Heart left ventricle (tissue), 13 donors: ENCODE measurements at regions not wholly inside any gene's neighbourhood (a gene's known extent, or its start where the extent isn't known, plus 50 kb on each side); places are given as distances from the start of the nearest gene placed in this dataset.
"Not testable (repeated sequence)": the region's sequence is repeated elsewhere in the genome, so short reads cannot be mapped to it uniquely, and the experiment has no call there.

Experiments used
- CTCF ChIP-seq, 12 donors: fragments of 200-600 bp; sonication (generic) in 4 of 12; IDR thresholded peaks; one replicate each; pipeline versions ENCODE4 v1.5.0 to v1.8.0; 2018 to 2022; ENCODE audit warnings: antibody characterized with exemption in 12 of 12, mild to moderate bottlenecking in 5 of 12
- POLR2A ChIP-seq, 2 donors: fragments of 450-650 bp; IDR thresholded peaks; one replicate each; pipeline ENCODE4 v1.6.1; 2017; ENCODE audit warnings: antibody characterized with exemption in 2 of 2, mild to moderate bottlenecking in 2 of 2, moderate library complexity in 2 of 2
- donor health status: ischemic (EF 13 %, LVEDD 7.1; RV severe dilation, severe dysfunction).
- donor health status: DM: no; HTN: yes; CAD: no.
- donor health status: DM: no; HTN: no; CAD: no.
- donor health status: ischemic (EF 25% LVEDD 6.9; RV normal size, moderate dysfunction).
- donor health status: ischemic (EF 25% LVEDD 5.7; RV mildly dilated, moderate dysfunction).
- donor health status: ischemic (EF 35%, LVEDD 5.7; RV mildly dilated, moderate dysfunction).
- donor health status: nonischemic (EF 11% LVEDD 7.7; RV severe dilation, severe dysfunction).
- donor health status: DM: yes; HTN: yes; CAD: no.
- donor health status: PGD.
- donor health status: ischemic (EF 29% LVEDD 5.4; RV normal size, mild dysfunction).
- donor health status: nonischemic (EF 23%, LVEDD 6.1; RV moderate dilation, normal function).

- TF ChIP-seq CTCF, POLR2A (IDR thresholded peaks at IDR 0.05): not testable (repeated sequence)
Measured at GRCh38 chr10:47683826-47684475, 79.4 kb downstream of the SYT15B start.
